ENCODE measurements at regions not wholly inside any gene's neighbourhood (a gene's known extent, or its start where the extent isn't known, plus 50 kb on each side); places are given as distances from the start of the nearest gene placed in this dataset.
"Not testable (repeated sequence)": the region's sequence is repeated elsewhere in the genome, so short reads cannot be mapped to it uniquely, and the experiment has no call there.

DNA sequence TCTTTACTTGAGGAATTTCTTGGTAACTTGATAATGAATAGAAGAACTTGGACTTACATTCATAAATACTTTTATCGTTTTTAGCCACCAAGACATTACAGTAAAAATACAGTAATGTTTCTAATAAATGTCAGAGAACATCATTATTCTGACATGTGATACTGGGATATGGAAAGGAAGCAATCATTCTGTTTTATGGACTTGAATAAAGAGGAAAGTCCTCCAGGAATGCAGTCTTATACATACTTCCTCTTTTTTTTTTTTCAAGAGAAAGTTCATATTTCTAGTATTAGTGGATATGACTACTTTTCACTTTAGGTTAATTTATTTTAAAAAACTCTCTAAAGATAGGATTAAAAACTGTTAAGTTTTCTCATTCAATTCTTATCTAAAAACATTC is 220.0 kb upstream of the SEMA3C start:
- DNase-seq (ENCODE audit: low read depth in 3 of 3), result no peak

DNA sequence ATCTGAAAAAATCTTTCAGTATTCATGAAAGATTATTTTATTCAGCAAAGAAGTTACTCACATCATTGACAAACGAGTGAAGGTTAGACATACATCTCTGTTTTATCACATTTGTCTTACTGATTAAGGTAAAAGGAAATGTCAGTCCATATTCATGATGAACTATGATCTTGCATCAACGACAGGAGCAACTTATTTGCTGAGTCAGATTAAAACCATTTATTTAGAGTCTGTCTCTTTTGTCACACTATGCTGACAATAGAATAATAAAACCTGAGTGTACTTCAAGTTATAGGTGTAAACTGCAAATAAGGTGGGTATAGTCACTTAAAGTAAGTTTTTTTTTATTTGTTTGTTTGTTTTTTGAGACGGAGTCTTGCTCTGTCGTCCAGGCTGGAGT is 216.5 kb upstream of the SEMA3C start:
- DNase-seq (ENCODE audit: low read depth in 3 of 3), result no peak

DNA sequence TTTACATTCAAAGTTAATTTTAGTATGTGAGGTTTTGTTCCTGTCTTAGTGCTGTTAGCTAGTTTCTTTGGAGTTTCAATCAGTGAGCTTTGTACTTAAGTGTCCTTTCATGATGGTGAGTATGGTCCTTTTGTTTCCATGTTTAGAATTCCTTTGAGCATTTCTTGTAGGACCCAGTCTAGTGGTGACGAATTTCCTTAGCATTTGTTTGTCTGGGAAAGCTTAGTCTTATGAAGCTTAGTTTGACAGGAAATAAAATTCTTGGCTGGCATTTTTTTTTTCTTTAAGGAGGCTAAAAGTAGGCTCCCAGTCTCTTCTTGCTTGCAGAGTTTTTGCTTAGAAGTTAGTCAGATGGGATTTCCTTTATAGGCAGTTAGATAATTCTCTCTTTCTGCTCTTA is 209.2 kb upstream of the SEMA3C start:
- no peak for DNase-seq (ENCODE audit: low read depth in 3 of 3)

DNA sequence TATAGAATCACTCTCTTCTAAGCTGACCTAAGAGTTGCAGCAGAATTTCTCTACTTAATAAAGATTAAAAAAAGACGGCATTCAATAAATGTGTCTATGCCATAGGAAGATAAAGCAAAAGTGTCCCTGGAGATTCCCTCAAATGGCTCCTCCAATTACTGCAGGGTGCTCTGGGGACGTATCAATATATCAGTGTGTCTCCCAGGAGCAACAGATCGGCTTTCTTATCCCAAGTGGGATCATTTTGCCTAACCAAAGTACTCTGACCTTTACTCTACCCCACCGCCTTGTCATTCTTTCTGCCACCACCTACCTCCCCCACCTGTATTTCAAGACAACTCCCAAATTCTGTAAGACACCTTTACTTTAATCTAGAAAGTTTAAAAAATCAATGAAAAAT is 202.0 kb upstream of the SEMA3C start:
- DNase-seq (ENCODE audit: low read depth in 3 of 3), result no peak

DNA sequence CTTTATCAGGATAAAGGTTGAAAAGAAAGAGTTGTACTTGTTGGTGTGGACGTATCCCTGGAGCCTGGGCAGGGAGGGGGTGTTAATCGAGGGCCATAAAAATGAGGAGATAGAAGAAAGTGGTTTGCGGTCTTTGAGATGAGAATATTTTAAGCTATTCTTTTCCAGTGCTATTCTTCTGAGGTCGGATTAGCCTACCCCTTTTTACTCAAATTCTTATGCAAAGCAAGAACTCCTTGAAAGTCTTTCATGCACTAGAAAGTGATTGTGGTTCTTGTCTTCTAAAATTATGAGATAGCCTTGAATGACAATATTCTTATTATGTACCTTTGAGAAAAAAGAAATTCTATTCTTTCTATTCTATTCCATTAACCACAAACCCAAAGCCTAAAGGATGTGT is 201.3 kb upstream of the SEMA3C start:
- DNase-seq (ENCODE audit: low read depth in 3 of 3), result no peak

DNA sequence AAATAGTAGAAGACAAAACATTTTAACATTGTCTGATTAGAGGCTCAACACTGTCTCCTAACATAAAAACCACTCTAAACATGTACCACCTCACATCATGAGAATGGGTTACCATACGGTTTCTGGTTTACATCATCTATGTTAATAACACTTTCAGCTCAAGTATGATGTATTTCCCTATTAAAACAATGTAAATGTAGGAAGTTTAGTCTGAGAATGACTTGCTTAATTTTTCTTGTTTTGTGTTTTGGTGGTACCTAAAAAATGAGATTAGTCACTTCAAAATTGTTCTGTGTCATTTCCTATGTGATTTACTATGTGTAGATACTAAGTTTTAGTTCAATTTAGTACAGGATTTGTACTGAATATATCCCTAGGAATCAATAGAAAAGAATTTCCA is 195.8 kb upstream of the SEMA3C start:
- no peak for DNase-seq (ENCODE audit: low read depth in 3 of 3)

DNA sequence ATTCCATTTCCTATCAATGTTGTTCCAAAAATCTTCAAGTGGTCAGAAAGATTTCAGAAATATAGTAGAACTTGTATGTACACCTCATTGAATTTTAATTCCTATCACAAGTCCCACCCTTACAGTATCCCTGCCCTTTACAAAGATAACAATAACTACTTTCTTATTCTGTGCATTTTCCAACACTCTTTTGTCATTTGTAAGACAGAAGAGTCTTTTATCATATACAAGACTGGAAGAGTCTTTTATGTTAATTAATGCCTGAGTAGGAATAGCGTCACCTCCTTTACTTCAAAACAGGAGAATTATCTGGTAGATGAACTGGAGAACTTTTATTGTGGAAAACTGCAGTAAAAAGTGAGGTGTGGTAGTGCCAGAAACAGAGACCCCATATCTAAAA is 193.9 kb upstream of the SEMA3C start:
- no peak for DNase-seq (ENCODE audit: low read depth in 3 of 3)

DNA sequence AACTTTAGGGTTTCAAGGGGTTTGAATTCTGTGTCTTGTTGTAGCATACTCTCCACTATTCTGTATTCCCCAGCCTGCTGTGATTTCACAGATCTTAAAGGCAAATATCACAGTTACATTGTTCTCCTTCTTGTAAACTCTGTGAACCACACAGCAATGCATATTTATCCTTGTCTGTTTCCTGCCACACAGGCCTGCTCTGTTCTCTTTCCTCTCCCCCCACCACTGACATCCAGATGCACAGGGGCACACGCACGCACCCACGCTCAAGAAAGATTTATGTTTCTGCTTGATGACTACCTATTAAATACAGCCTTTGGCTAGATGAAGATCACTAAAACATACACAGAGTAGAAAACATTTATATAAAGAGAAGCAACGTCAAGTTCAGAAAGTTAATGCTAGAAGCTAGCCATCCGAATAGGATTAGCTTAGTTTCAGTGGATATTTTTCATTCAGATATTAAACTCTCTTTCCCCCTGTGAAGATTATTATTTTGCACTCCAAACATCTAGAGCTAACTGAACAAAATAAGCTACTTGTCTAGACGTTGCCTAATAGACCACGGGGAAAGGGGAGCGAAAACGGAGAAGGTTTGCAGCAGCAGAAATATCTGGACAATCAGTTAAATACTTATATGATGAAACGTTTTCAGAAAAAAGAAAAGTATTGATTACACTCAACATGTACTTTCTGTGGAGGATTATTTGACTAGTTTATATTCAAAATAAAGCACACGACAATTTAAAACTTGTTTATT is 193.1 kb upstream of the SEMA3C start:
- DNase-seq (ENCODE audit: low read depth in 3 of 3), result no peak

DNA sequence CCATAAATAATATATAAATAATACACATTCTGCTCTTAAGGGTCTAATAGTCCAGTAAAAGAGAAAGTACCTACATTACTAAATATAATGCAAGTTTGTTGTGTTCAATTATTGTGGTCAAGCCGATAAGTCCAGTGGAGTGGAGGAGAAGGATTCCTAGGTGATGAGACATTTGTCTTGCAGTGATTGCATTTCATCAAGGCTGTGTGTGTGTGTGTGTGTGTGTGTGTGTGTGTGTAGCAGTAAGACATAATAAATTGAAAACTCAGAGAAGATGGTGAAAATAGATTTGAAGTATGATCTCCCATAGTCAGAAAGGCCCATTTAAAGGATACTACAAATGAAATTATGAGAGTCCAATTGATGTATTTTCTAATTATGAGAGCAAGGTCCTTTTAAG is 192.5 kb upstream of the SEMA3C start:
- DNase-seq (ENCODE audit: low read depth in 3 of 3), result no peak

DNA sequence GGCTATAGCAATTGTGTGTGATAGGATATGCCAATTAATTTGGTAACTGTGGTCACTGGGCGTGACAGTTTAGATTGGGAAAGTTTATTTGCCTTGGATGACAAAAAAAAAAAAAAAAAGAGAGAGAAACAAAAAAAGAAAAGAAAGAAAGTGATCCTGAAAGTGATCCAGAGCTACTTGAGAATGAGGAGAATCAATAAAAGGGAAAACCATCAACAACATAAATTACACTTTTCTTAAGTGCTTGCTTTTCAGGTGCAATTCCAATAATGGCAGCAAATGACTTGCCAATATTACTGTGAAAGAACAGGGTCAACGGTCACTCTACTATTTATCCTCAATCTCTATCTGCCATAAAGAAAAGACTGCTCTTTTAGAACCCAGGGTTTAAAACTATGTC is 191.8 kb upstream of the SEMA3C start:
- no peak for DNase-seq (ENCODE audit: low read depth in 3 of 3)

DNA sequence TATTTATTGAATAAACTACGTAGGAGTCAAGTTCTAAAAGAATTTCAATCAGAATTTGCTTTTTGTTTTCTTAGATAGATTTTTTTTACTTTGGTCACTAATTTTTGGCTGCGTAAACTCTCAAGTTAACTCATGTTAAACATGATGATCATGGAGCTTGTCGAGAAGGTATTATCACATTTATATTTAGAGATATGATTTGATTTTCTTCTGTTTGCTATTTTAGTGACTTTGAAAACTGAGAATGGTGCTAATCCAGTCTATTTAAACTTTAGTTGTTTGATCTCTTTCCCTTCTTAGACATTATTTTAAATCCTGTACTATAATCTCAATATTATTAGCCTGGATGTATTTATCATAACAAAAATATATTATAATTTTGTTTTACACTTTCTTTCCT is 179.4 kb upstream of the SEMA3C start:
- no peak for DNase-seq (ENCODE audit: low read depth in 3 of 3)

DNA sequence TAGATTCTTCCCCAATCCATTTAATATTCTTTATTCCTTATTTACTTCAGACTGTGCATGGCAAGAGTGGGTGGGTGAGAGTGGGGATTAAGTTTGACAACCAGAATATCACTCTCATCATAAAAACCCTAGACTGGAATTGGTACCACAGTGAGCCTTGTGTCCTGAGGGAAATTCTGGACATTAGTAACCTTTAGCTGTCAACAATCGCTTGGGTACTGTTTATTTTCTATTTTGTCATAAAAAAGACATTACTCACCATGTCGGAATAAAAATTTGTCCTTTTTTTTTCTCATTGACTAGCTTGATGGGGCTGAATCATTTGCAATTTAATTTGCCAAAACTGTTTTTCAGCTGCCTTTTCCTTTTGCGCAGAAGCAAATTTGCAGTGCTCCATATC is 176.1 kb upstream of the SEMA3C start:
- DNase-seq (ENCODE audit: low read depth in 3 of 3), result no peak

DNA sequence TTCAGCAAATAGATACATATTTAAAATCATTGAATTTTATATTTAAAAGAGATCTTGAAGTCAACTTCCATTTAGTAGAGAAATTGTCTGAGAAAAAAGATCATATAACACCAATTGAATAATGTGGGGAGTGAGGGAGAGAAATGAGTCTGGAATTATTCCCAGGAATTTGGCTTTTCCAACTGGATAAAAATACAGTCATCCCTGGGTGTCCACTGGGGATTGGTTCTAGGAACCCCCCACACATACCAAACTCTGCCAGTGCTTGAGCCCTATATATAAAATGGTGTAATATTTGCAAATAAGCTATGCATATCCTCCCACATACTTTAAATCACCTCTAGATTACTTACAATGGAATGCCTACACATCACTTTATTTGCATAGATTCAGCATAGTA is 162.8 kb upstream of the SEMA3C start:
- DNase-seq (ENCODE audit: low read depth in 3 of 3), result no peak

DNA sequence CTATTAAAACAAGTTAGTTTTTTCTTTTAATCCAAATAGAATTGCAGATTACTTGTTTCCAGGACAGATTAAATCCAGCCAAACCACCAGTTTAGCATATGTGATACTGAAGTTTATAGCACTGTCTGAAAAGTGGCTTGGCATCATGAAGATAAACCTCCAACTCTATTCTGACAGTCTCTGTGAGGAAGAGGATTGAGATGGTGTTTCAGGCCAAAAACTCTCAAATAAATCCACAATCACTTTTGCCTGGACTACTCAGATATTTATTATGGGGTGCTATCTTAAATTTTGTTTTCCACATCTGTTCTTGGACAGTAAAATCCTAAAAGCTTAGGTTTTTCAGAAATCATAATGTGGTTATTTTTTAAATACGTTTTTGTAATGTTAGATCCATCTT is 161.7 kb upstream of the SEMA3C start:
- no peak for DNase-seq (ENCODE audit: low read depth in 3 of 3)

DNA sequence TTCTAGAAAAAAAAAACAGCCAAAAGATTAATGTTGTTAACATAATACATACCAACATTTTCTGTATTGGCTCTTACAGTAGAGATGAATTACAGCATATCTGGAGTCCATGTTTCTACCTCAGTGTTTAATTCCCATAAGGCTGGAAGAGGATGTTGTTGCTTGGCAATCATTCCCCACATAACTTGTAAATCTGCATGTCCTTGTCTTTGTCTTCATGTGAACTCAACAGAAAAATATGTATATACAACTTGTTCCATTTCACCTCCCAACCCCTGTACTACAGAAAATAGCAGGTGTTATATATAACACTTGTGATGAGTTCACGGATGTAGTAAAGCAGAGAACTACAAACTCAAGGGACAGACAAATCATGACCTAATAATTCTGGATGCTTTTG is 160.9 kb upstream of the SEMA3C start:
- DNase-seq (ENCODE audit: low read depth in 3 of 3), result no peak

DNA sequence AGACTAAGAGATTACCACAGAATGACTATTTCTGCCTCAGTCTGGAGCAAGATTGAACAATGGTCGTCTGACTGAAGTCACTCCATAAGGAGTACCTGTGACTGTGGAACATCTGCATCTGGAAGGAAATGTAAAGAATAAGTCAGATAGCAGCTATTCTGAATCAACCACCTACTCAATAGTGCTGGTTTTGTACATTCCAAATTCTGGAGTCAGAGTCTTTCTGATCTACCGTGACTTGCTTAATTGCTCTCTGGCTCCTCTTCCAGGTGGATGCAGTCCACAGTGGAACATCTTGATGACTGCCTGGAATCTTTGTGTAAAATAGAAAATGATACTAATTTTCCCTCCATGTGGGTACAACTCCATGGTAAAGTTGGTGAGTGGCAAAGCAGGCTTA is 156.3 kb upstream of the SEMA3C start:
- DNase-seq (ENCODE audit: low read depth in 3 of 3), result no peak

DNA sequence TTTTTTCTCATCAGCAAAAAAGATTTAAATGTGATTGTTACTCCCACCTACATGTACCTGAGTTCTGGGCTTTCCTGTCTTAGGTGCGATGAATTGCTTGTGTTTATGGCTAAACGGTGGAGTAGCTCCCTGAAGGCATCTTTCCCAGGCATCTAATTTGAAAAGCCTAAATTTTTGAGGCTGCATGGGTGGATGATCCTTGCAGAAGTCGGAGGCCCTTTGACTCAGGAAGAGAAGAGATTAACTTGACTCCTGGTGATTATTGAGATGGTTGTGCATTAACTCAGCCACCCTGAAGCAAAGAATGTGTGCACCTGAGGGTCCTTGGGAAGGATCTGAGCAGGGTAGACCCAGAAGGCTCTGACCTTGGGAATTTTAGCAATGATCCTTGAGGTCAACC is 155.6 kb upstream of the SEMA3C start:
- no peak for DNase-seq (ENCODE audit: low read depth in 3 of 3)

DNA sequence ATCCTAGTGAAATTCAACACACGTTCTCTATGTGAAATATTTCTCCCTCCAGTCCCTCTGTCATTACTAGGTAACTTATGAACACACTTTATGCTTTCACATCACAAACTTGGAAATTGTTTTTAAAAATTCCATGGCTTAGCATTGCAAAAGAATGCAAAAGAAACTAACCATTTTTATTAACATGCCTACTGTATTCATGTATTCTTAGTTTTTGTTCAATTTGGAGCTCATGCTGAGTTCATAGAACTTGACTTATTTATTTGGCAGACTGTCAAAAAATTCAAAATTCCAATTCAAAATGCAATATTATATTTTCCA is 155.0 kb upstream of the SEMA3C start:
- DNase-seq (ENCODE audit: low read depth in 3 of 3), result no peak

DNA sequence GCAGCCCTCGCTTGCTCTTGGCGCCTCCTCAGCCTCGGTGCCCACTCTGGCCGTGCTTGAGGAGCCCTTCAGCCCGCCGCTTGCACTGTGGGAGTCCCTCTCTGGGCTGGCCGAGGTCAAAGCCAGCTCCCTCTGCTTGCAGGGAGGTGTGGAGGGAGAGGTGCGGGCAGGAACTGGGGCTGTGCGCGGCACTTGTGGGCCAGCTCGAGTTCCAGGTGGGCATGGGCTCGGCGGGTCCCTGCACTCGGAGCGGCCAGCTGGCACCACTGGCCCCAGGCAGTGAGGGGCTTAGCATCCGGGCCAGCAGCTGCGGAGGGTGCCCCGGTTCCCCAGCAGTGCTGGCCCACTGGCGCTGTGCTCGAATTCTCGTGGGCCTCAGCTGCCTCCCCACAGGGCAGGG is 152.1 kb upstream of the SEMA3C start:
- DNase-seq (ENCODE audit: low read depth in 3 of 3), result no peak

DNA sequence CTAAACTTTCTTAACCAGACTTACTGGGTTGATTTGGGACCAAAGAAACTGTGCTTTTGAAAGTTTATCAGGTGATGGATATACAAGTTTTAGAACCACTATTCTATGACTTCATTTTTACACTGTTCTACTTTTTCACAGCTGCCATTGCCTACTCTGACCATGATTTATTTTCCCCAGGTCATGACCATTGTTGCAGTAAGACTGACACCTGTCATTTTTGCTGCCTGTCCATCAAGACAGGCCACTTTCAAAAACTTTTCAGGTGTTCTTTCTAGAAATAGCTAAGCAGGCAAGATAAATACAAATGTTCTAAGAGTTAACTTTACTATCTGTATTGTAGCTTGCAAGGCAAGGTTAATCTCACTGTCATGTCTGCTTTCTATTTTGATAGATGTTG is 147.9 kb upstream of the SEMA3C start:
- DNase-seq (ENCODE audit: low read depth in 3 of 3), result no peak

DNA sequence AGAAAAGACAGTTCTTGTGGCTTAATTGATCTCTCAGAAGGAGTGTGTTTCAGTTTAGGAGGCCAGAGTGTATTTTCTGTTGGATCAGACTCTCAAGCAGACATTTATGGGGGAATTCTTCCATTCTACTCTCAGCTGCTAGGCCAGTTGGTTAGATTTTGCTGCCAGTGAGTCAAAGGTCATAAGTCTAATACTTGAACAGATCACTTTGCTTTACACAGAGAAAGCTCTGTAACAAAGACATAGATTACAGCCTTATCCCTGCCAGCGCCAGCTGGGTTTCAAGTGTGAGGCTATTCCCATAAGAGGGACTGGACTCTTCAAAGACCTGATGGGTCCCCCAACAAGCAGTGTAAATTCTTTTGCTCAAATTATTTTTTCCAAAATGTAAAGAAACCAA is 145.6 kb upstream of the SEMA3C start:
- no peak for DNase-seq (ENCODE audit: low read depth in 3 of 3)

DNA sequence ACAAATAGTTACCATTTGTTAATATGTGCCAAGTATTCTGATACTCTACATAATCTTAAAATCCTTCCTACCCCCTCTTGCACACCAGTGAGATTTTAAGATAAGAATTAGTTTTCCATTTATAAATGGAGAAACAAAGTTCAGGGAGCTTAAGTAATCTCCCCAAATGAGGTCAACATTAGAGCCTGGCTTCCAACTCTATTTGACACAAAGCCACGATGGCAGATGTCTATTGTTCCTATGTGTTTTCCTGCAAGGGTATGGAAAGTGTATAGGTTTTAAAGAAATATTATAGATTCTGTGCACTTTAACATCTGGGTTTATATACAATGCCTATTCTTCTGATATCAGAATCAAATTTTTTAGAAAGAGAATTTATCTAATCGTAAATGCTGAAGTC is 143.9 kb upstream of the SEMA3C start:
- no peak for DNase-seq (ENCODE audit: low read depth in 3 of 3)

DNA sequence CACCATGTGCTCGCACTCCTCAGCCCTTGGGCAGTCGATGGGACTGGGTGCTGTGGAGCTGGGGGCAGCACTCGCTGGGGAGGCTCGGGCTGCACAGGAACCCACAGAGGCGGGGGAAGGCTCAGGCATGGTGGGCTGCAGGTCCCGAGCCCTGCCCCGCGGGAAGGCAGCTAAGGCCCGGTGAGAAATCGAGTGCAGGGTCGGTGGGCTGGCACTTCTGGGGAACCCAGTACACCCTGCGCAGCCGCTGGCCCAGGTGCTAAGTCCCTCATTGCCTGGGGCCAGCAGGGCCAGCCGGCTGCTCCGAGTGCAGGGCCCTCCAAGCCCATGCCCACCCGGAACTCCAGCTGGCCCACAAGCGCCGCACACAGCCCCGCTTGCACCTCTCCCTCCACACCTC is 138.6 kb upstream of the SEMA3C start:
- not testable (repeated sequence) for DNase-seq (ENCODE audit: low read depth in 3 of 3)

DNA sequence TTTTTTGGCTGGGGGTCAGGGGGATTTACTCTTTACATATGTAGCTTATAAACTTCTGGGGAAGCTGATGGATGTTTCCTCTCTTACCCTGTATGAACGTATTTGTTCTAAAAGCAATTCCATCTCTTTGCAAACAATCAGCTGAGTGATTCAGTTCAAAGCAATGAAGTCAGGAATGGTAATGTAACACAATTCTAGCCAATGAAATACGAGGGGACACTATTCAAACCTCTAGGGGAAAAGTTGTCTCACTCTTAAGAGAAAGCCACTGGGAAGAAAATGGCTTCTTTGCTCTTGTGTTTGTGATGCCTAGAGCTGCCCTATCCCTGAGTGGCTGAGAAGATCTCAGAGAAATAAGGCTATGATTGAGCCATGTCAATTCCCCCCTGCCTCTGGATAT is 134.8 kb upstream of the SEMA3C start:
- DNase-seq (ENCODE audit: low read depth in 3 of 3), result no peak
